ENCODE measurements at regions not wholly inside any gene's neighbourhood (a gene's known extent, or its start where the extent isn't known, plus 50 kb on each side); places are given as distances from the start of the nearest gene placed in this dataset.

DNA sequence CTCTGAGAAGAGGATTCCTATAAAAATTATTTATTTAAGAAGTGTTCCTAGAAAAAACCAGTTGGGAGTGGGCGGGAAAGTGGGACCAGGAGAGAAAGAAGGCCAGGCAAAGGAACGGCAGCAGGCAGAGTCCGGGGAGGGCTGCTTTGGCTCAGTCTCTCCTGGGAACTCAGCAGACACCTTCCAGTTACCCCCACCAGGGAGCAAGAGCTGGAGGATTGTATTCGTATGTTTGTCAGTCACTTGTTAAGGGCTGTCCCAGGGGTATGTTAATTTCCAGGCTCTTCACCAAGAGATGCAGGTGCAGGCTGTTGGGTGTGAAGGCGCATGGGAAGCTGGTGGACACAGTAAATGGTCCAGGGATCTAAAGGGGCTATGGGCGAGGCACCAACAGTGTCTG, 53.0 kb upstream of the CHD6 start:
- no peak overlapping the region for H3K9ac ChIP-seq (ENCODE audit: low read length in 5 of 5)
- no peaks in the 10 kb centered on the region for H3K4me1 ChIP-seq (ENCODE audit: control insufficient read depth in 5 of 5, insufficient read depth in 5 of 5, low read length in 5 of 5)
- no peak overlapping the region for H3K27ac ChIP-seq (ENCODE audit: low read depth, low read length)
- H3K9me3 ChIP-seq (ENCODE audit: control insufficient read depth in 5 of 5, low read length in 5 of 5) = peaks cover 0 to 3% (median 0%) of the 10 kb centered on the region in 5 donors
- no peaks in the 10 kb centered on the region for H3K36me3 ChIP-seq (ENCODE audit: control insufficient read depth in 5 of 5, insufficient read depth in 5 of 5, low read length in 5 of 5)
- H3K27me3 ChIP-seq (ENCODE audit: control insufficient read depth in 5 of 5, insufficient read depth in 4 of 5, low read length in 5 of 5) = peaks cover 0 to 19% (median 12%) of the 10 kb centered on the region in 5 donors
- H3K4me3 ChIP-seq (ENCODE audit: low read depth in 1 of 5, low read length in 5 of 5) = no peak overlapping the region

DNA sequence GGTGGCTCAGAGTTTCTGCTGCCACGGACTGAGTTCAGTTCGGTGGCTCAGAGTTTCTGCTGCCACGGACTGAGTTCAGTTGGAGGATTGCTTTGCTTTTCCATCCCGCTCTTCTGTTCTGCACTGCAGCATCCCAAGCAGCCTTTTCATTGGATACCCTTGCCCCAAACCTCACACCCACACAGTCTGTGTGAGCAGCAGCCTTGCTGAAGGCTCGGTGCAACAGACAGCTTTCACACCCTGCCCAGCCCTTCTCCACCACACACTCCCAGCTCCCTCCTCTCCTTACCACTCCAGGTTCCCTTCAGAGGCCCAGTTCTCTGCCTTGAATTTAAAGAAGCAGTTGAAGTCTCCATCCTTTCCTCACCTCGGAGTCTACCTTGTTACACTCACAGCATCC, 52.5 kb upstream of the CHD6 start:
- peaks cover 0 to 19% (median 12%) of the 10 kb centered on the region in 5 donors for H3K27me3 ChIP-seq (ENCODE audit: control insufficient read depth in 5 of 5, insufficient read depth in 4 of 5, low read length in 5 of 5)
- no peaks in the 10 kb centered on the region for H3K36me3 ChIP-seq (ENCODE audit: control insufficient read depth in 5 of 5, insufficient read depth in 5 of 5, low read length in 5 of 5)
- no peak overlapping the region for H3K27ac ChIP-seq (ENCODE audit: low read depth, low read length)
- no peak overlapping the region for H3K9ac ChIP-seq (ENCODE audit: low read length in 5 of 5)
- H3K4me3 ChIP-seq (ENCODE audit: low read depth in 1 of 5, low read length in 5 of 5) = no peak overlapping the region
- no peaks in the 10 kb centered on the region for H3K4me1 ChIP-seq (ENCODE audit: control insufficient read depth in 5 of 5, insufficient read depth in 5 of 5, low read length in 5 of 5)
- peaks cover 0 to 3% (median 0%) of the 10 kb centered on the region in 5 donors for H3K9me3 ChIP-seq (ENCODE audit: control insufficient read depth in 5 of 5, low read length in 5 of 5)

DNA sequence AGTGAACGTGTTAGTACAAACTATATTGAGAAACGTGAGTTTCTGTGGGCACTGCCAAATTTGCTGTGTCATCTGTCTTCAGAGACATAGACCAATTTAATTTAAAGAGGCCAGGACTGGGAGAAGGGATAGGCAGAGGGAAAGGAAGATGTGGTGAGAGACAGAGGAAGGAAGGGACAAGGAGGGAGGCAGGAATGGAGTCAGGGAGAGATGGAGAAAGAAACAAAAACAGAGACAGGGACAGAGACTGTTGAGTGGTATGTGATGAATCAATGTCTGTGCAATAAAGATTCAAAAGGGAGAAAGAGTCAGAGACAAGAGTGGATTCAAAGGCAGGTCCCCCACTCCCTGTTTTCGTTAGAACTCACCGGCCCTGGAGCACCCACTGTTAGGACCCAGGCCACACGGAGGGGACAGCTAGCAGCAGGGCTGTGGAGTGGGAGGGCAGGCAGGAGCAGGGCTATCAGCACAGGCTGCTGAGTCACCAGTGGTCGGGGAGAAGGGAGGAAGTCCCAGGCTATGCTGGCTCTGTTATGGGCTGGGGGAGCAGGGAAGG, 51.6 kb upstream of the CHD6 start:
- H3K27me3 ChIP-seq (ENCODE audit: control insufficient read depth in 5 of 5, insufficient read depth in 4 of 5, low read length in 5 of 5) = peaks cover 0 to 19% (median 12%) of the 10 kb centered on the region in 5 donors
- H3K9ac ChIP-seq (ENCODE audit: low read length in 5 of 5) = no peak overlapping the region
- no peak overlapping the region for H3K27ac ChIP-seq (ENCODE audit: low read depth, low read length)
- H3K4me3 ChIP-seq (ENCODE audit: low read depth in 1 of 5, low read length in 5 of 5) = no peak overlapping the region
- H3K9me3 ChIP-seq (ENCODE audit: control insufficient read depth in 5 of 5, low read length in 5 of 5) = peaks cover 0 to 3% (median 0%) of the 10 kb centered on the region in 5 donors
- H3K4me1 ChIP-seq (ENCODE audit: control insufficient read depth in 5 of 5, insufficient read depth in 5 of 5, low read length in 5 of 5) = no peaks in the 10 kb centered on the region
- no peaks in the 10 kb centered on the region for H3K36me3 ChIP-seq (ENCODE audit: control insufficient read depth in 5 of 5, insufficient read depth in 5 of 5, low read length in 5 of 5)

DNA sequence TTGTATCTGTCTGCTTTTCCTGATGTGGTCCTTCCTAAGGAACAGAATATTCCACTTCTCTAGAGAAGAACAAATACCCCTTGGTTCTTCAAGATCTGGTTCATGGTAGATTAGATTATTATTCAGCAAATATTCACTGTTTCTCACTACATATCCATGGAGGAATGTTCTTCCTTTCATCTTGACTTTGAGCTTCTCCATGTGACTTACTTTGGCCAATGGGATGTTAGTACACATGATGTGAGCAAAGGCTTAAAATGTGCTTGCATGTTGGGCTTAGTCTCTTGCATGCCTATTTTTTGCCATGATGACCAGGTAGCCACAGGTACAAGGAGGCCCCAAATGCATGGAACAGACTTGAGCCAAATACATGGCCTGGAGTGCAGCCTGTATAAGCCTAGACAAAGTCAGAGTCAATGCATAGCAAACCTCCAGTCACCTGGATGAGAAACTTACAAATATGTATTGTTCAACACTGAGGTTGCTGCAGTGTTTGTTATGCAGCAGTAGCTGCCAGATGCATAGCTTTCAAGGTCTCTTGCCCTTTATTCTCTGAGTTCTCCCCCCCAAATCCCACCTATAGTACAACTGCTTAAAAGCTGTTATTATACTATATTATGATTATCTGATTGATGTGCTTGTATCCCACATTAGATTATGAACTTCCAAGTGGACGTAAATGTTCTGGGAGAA, 50.0 kb upstream of the CHD6 start:
- no peaks in the 10 kb centered on the region for H3K4me1 ChIP-seq (ENCODE audit: control insufficient read depth in 5 of 5, insufficient read depth in 5 of 5, low read length in 5 of 5)
- no peak overlapping the region for H3K4me3 ChIP-seq (ENCODE audit: low read depth in 1 of 5, low read length in 5 of 5)
- peaks cover 0 to 12% (median 10%) of the 10 kb centered on the region in 5 donors for H3K27me3 ChIP-seq (ENCODE audit: control insufficient read depth in 5 of 5, insufficient read depth in 4 of 5, low read length in 5 of 5)
- H3K27ac ChIP-seq (ENCODE audit: low read depth, low read length) = no peak overlapping the region
- no peaks in the 10 kb centered on the region for H3K36me3 ChIP-seq (ENCODE audit: control insufficient read depth in 5 of 5, insufficient read depth in 5 of 5, low read length in 5 of 5)
- H3K9ac ChIP-seq (ENCODE audit: low read length in 5 of 5) = no peak overlapping the region
- peaks cover 0 to 3% (median 2%) of the 10 kb centered on the region in 5 donors for H3K9me3 ChIP-seq (ENCODE audit: control insufficient read depth in 5 of 5, low read length in 5 of 5)
